Stimulated activated CD4-positive, alpha-beta T cell treated with anti-CD3 and anti-CD28 coated beads, Interleukin-4, amount 100 ng/mL, for 4 hours (primary cell): ENCODE measurements at regions not wholly inside any gene's neighbourhood (a gene's known extent, or its start where the extent isn't known, plus 50 kb on each side); places are given as distances from the start of the nearest gene placed in this dataset.
"Not testable (repeated sequence)": the region's sequence is repeated elsewhere in the genome, so short reads cannot be mapped to it uniquely, and the experiment has no call there.

Experiments
- DNase-seq, 2 experiments: peaks; one replicate each; pipeline ENCODE4 v3.0.0-alpha.2; 2020

DNA sequence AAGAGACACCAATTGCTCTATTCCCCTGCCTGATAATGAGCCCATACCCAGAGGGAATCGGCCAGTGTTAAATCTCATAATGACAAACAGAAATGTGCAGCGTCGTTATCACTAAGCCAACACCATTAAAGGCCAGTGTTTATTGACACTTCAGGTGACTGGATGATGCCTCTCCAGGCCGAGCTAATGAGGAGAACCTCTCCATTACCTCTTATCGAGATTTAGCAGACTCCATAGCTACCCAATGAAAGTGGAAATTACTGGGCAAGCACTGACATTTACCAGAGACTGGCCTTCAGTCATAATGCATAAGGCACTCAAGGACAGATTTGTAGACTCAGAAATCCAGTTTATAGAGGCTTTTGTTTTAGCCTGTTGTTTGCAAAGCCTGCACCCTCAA is 669.5 kb downstream of the MAFB start:
- no peak for DNase-seq

DNA sequence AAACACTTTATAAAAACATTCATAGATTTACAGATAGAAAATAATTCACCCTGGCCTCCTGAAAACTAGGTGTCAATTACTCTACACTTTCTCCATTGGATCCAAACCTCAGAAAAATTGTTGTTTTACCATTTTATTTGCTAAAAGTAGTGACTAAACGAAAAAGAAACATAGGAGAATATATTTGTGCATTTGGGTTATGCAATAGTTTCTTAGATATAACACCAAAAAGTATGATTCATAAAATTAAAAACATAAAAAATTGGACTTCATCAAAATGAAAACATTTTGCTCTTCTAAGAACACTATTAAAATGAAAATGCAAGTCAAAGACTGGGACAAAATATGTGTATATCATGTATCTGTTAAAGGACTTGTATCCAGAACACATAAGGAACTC is 671.3 kb downstream of the MAFB start:
- no peak for DNase-seq

DNA sequence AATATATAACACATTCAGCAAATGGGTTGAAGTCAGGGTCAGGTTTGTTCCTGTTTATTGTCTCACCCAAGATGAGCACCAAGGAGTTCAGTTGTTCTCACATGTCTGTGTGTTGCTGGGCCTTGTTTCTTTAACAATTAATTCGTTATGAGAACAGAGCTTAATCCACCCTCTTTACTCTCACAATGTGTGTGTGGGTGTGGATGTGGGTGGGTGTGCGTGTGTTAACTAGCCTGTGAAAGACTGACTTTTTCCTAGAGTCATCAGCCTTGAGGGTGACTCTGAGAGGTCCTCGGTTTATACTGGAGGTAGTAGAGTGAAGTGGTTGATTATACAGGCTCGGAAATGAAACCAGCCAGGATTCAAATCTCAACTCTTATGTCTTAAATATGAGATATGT is 672.1 kb downstream of the MAFB start:
- DNase-seq = no peak

DNA sequence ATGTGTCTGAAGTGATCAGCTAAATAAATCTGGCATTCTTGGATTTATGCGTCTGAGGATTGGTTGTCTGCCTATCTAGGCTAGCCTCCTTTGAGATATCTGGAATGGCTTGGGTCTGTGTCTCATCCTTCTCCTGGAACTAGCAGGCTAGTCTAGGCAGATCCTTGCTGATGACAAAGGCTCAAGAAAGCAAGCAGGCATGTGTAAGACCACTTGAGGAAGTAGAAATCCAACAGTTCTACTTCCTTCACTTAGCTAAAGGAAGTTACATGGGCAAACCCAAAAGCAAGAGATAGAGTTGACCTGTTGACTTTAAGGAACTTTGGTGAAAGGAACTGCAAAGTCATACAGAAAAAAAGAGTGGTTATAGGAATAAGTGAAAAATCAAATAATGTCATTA is 672.6 kb downstream of the MAFB start:
- DNase-seq = no peak

DNA sequence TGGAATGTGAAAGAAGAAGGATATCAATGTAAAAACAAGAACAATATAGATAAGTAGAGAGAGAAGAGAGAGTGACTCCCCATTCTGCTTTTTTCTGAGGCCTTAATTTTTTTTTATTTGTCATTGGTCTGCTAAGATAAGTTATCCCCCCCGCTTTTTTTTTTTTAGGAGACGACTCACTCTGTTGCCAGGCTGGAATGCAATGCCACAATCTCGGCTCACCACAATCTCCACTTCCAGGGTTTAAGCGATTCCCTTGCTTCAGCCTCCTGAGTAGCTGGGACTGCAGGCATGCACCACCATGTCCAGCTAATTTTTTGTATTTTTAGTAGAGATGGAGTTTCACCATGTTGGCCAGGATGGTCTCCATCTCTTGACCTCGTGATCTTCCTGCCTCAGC is 677.0 kb downstream of the MAFB start:
- not testable (repeated sequence) for DNase-seq

DNA sequence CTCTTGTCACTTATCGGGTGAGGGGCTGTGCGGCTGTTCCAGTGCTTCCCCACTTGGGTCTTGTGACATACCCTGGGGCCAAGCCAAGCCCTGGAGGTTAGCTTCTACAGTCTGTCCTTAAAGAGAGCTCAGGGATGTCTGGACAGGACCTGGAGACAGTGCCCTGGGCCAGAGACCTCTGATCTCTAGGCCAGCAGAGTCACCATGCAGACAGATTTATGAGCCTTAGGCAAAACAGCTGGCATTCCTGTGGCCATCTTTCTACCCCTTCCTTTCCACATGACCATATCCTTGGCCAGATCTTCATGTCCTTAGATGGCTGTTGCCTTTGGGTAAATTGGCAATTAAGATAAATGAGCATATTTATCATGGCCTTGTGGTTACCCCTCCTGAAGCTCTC is 678.6 kb downstream of the MAFB start:
- no peak for DNase-seq

DNA sequence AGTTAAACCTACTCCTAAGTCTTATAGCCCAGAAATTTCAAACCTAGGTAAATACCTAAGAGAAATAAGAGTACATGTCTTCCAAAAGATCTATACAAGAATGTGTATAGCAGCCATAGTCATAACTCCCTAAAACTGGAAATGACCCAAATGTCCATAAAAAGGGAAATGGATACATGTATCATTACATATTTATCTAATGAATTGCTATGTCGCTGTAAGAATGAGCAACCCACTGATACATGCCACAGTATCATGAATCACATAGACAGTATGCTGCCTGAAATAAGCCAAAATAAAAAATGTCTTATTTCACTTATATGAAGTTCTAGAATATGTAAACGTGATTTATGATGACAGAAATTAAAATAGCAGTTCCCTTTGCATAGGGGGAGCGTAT is 679.5 kb downstream of the MAFB start:
- DNase-seq = no peak

DNA sequence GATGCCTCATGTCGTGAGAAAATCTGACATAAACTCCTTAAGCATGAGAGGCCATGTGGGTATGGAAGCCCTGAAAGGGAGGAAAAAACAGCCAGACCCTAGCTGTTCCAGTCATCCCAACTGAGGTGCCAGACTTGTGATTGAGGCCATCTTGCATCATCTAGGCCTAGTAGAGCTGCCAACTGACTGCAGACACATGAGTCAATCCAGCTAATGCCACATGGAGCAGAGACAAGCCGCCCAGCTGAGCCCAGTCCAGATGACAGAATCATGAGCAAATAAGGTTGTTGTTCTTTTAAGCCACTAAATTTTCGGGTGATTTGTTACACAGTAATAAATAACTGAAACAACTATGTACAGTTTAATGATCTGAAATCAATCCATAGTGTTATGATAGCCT is 680.9 kb downstream of the MAFB start:
- DNase-seq = no peak

DNA sequence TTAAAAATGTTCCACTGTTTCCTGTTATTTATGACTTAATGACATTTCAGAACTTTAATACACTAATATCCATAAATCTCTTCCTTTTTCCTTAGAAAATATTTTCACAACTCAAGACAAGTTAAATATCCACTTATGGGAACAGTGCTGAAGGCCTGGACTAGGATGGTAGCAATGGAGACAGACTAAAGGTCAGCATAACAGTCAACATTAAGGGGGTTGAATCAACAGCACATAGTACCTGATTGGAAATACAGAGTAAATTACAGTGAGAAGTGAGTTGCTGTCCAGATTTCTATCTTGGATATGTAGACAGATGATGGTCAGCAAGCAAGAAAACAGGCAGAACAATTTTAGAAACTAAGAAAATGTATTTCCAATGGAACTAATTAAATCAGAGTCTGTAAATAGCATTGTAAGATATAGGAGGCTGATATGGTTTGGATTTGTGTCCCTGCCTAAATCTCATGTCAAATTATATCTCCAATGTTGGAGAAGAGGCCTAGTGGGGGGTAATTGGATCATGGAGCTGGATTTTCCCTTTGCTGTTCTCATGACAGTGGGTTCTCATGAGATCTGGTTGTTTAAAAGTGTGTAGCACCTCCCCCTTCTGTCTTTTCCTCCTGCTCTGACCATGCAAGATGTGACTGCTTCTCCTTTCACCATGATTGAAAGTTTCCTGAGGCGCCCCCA is 682.7 kb downstream of the MAFB start:
- DNase-seq = no peak

DNA sequence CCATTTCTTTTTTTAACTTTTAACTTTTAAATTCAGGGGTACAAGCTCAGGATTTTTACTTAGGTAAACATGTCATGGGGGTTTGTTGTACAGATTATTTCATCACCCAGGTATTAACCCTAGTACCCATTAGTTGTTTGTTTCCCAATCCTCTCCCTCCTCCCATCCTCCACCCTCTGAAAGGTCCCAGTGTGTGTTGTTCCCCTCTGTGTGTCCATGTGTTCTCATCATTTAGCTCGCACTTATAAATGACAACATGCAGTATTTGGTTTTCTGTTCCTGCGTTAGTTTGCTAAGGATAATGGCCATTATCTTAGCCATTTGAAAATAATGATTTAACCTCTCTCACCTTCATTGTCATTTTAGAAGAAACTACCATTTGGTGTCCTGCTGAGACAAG is 684.9 kb downstream of the MAFB start:
- DNase-seq = not testable (repeated sequence)

DNA sequence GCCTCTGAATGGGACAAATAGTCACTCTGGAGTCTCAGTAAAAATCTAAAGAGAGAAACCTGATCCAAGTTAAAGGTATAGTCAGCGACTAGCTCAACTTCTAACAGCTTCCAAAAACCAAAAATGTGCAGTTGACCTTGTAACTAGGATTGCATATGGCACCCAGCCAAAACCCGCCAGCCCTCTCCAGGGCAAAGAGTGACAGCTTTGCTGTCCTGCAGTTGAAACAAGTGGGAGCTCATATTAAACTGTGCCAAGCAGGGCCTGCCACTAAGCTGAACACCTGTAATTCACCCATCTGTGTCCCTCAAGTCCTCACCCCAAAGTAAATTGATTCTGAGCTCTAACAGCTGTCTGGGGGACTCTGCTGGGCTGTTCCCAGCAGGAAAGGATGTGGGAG is 695.3 kb downstream of the MAFB start:
- DNase-seq = no peak

DNA sequence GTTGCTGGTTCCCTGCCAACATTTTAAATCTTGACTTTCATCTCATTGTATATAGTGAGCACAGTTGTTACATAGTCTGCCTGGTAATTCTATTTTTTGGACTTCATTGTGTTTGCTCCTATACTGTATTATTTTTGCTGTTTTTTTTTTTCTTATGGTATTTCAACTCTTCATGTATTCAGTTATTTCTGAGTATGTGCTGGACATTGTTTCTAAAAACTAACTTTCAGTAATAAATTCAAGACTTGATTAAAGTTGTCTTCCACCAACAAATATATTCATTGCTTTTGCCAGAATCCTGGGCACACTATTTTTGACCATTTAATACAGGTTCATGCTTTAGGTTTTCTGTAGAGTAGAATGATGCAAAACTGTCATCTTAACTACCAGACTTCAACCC is 698.3 kb downstream of the MAFB start:
- DNase-seq = no peak

DNA sequence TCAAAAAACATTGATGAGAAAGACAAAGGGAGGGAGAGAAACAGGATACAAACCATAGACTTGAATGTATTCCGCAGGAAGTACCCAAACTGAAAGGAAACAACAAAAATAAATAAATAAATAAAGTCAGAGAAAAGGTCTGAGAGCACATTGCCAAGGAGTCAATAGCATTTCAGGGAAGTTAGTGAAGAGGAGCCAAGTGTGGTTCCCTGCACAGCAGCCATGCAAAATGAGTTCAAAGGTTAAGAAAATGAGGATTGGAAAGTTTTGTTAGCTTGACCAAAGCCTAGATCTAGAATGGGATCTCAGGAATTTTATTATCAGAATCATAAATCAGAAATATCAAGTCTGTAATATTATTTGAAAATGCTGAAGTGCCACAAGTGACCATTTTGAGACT is 700.0 kb downstream of the MAFB start:
- no peak for DNase-seq

DNA sequence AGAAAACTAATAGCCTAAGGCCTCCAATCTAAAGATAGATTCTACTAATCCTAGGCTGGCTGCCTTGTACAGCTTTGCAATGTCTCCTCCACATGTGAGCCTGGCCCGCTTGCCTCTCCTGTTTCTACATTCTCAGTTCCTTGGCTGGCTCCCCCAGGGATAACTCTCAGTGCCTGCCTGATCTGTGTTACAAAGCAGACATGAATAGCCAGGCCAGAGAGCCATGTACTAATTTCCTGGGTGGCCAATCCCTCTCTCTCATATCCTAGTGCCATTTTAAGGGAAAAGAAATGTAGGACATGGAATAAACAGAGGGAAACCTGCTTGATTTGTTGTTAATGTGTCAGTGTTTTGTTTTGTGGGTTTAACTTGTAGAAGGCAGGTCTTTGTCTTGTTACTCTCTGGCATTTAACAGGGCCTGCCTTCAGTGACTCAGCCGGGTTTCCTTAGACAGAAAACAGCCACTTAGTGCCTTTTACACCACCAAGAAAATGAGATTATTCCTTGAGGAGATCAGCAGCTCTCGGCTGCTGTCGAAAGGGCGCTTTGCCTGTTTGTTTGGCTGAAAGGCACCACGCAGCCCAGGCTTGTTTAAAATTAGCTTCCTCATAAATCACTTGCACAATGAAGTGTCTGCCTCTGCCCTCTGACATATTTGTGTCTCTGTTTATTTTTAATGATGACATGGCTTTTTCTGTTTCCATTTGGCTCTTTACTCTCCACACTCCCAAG is 702.7 kb downstream of the MAFB start:
- DNase-seq = no peak

DNA sequence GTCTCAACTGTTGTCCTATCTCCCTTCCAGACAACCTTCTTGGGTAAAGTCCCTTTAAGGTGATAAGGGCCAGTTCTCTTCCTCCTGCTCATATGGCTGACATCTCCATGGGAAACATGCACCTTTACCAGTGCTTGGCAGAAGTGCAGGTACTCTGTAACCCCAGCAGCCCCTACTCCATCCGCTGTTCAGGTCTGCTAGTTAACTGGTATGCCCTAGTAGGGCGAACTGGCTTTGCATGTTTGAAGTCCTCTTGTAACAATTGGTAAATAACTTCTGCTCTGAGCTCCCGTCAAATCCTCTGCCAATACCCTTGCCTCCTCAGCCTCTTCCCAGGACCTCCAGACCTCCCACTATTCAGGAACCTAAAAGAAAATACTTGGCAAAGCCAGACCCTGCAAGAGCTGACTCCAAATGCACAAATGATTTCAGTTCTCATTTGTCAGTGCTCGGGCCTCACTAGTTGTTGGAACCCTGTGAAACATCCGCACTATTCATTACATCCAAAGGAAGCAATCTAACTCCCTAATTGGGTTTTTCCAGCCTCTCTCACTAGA is 703.7 kb downstream of the MAFB start:
- no peak for DNase-seq

DNA sequence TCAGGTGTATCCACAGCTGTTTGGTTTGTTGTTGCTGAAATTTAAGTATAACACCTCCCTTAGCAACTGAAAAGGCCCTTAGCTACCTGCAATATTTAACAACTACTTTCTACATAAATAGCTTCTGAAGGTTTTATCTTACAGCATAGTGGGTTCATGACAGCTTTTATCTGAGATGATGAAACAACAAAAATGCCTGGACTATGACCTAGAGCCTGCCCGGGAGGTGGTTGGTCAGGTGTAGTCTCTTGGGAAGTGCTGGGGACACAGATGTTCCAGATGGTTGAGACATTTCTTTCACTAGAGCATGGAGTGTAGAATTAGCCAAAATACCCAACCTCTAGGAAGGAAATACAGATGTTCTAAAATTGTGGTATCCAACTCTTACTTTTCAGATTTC is 705.4 kb downstream of the MAFB start:
- no peak for DNase-seq

DNA sequence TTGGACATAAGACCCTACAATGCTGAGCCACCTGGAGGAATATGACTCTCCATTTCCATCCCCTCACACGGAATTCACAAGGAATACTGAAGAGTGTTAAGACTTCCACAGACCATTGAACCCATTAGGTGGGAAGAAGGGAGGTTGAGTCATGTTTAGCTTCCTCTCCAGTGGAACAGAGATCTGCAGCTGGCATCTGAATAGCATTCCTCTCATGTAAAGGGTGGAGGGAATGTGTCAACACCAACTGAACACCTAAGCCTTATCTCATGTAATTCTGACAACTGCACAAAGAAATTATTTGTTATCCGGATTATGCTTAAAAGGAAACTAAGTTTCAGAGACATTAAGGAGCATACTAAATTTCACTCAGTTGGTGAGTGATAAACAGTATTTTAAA is 705.9 kb downstream of the MAFB start:
- no peak for DNase-seq

DNA sequence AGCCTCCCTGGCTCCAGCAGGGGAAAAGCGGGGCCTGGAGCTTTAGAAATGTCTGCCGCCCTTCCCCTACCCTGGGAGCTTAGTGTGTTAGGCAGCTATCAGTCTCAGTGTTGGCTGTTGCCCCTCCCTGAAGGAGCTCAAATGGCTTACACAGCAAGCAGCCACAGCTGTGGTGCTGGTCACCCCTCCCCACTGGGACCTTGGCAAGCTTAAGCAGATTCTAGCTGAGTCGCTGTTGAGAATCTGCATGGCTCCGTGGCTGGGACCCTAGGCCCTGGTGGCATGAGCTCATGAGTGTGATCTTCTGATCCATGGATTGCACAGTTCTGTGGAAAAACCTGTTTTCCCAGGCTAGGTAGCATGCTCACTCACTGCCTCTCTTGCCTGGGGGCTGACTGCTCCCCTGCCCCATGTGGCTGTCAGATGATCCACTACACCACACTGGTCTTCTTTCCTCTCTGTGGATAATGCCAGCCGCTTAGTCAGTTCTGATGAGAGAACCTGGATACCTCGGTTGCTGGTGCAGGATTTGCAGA is 714.0 kb downstream of the MAFB start:
- DNase-seq = no peak

DNA sequence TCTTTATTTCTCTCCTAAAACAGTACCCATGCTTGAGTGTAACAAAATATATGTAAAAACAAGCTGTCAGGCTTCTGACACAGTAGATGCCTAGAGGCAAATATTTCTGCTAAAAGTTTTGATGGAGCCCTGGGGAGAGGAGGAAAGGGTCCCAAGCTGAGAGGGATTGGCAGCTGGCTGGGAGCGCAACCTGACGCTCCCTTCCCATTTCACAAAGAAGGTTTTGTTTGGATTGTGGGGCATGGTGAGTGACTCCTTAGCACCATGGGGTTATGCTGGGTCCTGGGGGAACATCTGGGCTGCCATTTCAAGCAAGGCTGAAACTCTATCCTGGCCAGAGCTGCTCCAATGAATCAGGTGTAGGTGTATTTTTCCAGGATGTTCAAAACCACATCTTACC is 720.5 kb downstream of the MAFB start:
- DNase-seq = no peak

DNA sequence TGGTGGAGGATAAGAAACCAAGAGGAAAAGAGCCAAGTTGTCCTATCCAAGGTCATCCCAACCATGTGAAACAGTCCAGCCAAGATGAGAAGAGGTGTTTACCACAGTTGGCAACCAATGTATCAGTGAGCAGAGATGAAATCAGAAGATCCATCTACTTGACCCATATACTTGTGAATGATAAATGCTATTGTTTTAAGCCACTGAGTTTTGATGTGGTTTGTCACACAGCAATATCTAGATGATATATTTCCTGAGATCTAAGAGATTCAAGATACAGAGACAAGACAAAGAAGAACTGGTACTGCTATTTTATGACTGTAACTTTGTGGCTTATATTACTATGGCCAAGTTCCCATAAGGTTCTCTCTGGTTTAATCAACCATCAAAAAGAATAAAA is 721.2 kb downstream of the MAFB start:
- DNase-seq = no peak

DNA sequence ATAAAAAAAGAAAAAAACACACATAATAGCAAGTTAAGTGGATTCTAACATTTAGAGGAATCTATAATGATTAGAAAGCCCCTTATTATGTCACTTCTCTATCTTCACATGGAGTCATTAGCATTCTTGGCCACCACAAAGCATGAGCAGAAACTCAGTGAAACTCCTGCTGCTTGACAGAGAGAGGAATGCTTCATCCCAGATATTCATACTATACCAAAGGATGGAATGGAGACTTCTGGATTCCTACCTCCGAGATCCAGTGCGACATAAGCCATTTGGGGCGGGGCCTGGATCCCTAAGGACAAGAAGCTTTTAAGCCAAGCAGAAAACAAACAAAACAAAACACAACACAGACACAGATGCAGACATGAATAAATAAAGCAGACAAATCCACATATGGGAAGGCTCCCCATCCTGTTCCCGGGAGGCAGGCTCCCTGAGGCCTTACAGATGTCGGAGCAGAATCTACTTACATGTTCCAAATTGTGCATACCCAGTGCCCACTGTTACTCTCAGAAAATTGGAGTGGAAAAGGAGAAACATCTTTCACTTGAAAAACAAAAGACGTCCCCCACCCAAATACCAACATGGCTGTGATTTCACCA is 727.3 kb downstream of the MAFB start:
- no peak for DNase-seq

DNA sequence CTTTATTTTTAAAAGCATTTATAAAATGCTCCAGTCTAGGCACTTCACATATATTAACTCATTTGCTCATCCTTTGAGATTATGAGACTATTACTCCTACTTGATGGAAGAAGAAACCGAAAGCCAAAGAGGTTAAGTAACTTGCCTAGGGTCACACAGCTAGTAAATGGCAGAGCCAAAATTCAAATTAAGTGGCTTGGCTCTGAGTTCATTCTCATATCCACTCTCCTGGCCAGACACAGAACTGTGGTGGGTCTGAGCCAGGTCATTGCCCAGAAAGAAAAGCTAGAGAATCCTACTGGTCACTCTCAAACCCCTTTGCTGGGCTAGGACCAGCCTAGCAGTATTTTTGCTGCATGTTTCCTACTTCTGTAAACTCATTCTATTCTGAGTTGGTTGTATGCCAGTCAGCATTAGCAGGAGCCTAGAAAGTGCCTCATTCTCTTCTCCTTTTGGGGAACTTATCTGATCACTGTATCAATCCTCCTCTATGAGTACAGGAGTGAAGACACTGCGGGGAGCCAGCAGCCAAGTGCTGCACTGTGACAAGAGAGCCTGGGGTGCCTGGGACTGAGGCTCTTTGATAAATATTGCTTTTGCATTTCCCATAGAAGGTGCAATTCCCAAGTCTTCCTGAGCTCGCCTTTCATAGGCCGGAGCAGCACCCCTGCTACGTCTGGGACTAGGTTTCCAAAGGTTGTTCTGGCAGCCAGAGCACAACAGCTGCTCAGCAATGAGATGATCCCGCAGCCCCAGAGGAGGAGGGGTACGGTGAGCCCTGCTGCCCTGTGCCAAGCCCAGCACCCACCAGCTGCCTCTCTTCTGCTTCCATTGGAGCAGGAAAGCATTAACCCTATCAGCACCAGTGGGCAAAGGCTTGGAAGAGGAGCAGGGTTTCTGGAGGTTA is 728.3 kb downstream of the MAFB start:
- DNase-seq = no peak

DNA sequence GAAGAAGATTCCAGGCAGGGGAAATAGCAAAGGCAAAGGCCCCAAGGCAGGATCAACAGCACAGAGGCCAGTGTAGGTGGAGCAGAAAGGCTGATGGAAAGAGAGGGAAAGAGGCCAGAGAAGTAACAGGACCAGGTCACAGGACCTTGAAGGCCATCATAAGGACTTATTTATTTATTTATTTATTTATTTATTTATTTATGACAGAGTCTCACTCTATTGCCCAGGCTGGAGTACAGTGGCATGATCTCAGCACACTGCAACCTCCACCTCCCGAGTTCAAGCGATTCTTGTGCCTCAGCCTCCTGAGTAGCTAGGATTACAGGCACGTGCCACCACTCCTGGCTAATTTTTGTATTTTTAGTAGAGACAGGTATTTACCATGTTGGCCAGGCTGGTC is 731.1 kb downstream of the MAFB start:
- not testable (repeated sequence) for DNase-seq
